C4-2B (cell line): ENCODE measurements at regions not wholly inside any gene's neighbourhood (a gene's known extent, or its start where the extent isn't known, plus 50 kb on each side); places are given as distances from the start of the nearest gene placed in this dataset.

Source experiments
- CTCF ChIP-seq: fragments of 450-650 bp; conservative IDR thresholded peaks from 2 replicates; pipeline ENCODE4 v1.5.1; 2017; ENCODE audit warnings: mild to moderate bottlenecking
- ZFX ChIP-seq: fragments of 450-650 bp; IDR thresholded peaks from 2 replicates; pipeline ENCODE4 v1.6.1; 2017

- no peak for TF ChIP-seq CTCF
- no peak for TF ChIP-seq ZFX
Observed at GRCh38 chr2:217099561-217099960, 239.7 kb upstream of the TNP1 start.
